ENCODE measurements at regions not wholly inside any gene's neighbourhood (a gene's known extent, or its start where the extent isn't known, plus 50 kb on each side); places are given as distances from the start of the nearest gene placed in this dataset.
"Not testable (repeated sequence)": the region's sequence is repeated elsewhere in the genome, so short reads cannot be mapped to it uniquely, and the experiment has no call there.

GRCh38 chr6:120805276-120805675, 529.0 kb downstream of the TBC1D32 start:
- DNase-seq (ENCODE audit: low read depth in 2 of 2), result no peak

- no peak for DNase-seq (ENCODE audit: low read depth in 2 of 2)
These were observed 529.7 kb downstream of the TBC1D32 start for GRCh38 chr6:120804612-120805011.

GRCh38 chr6:120786682-120787081, 547.6 kb downstream of the TBC1D32 start:
- no peak for DNase-seq (ENCODE audit: low read depth in 2 of 2)

- no peak for DNase-seq (ENCODE audit: low read depth in 2 of 2)
These were observed 548.0 kb downstream of the TBC1D32 start for GRCh38 chr6:120786256-120786655.

- no peak for DNase-seq (ENCODE audit: low read depth in 2 of 2)
These were observed 548.7 kb downstream of the TBC1D32 start for GRCh38 chr6:120785459-120786086.

- no peak for DNase-seq (ENCODE audit: low read depth in 2 of 2)
These were observed 554.8 kb downstream of the TBC1D32 start for GRCh38 chr6:120779441-120779840.

GRCh38 chr6:120775698-120776097, 558.6 kb downstream of the TBC1D32 start:
- no peak for DNase-seq (ENCODE audit: low read depth in 2 of 2)

- DNase-seq (ENCODE audit: low read depth in 2 of 2), result no peak
These were observed 560.0 kb downstream of the TBC1D32 start for GRCh38 chr6:120774275-120774674.

- no peak for DNase-seq (ENCODE audit: low read depth in 2 of 2)
These were observed 563.3 kb downstream of the TBC1D32 start for GRCh38 chr6:120771019-120771418.

- DNase-seq (ENCODE audit: low read depth in 2 of 2), result no peak
These were observed 570.0 kb downstream of the TBC1D32 start for GRCh38 chr6:120764312-120764711.

- DNase-seq (ENCODE audit: low read depth in 2 of 2), result no peak
These were observed 574.7 kb downstream of the TBC1D32 start for GRCh38 chr6:120759570-120759969.

GRCh38 chr6:120748574-120748973, 585.7 kb downstream of the TBC1D32 start:
- DNase-seq (ENCODE audit: low read depth in 2 of 2), result not testable (repeated sequence)

GRCh38 chr6:120736740-120737139, 597.5 kb downstream of the TBC1D32 start:
- no peak for DNase-seq (ENCODE audit: low read depth in 2 of 2)

GRCh38 chr6:120735641-120736040, 598.6 kb downstream of the TBC1D32 start:
- DNase-seq (ENCODE audit: low read depth in 2 of 2), result no peak

GRCh38 chr6:120711255-120711654, 623.0 kb downstream of the TBC1D32 start:
- DNase-seq (ENCODE audit: low read depth in 2 of 2), result no peak

- DNase-seq (ENCODE audit: low read depth in 2 of 2), result no peak
These were observed 634.3 kb downstream of the TBC1D32 start for GRCh38 chr6:120700001-120700400.

- no peak for DNase-seq (ENCODE audit: low read depth in 2 of 2)
These were observed 647.8 kb downstream of the TBC1D32 start for GRCh38 chr6:120686492-120686891.

GRCh38 chr6:120682145-120682544, 652.1 kb downstream of the TBC1D32 start:
- no peak for DNase-seq (ENCODE audit: low read depth in 2 of 2)

GRCh38 chr6:120681204-120681603, 653.1 kb downstream of the TBC1D32 start:
- DNase-seq (ENCODE audit: low read depth in 2 of 2), result no peak

- no peak for DNase-seq (ENCODE audit: low read depth in 2 of 2)
These were observed 658.4 kb downstream of the TBC1D32 start for GRCh38 chr6:120675886-120676285.

- DNase-seq (ENCODE audit: low read depth in 2 of 2), result no peak
These were observed 662.8 kb downstream of the TBC1D32 start for GRCh38 chr6:120671519-120671918.

- no peak for DNase-seq (ENCODE audit: low read depth in 2 of 2)
These were observed 681.8 kb downstream of the TBC1D32 start for GRCh38 chr6:120652506-120652905.

- no peak for DNase-seq (ENCODE audit: low read depth in 2 of 2)
These were observed 685.6 kb downstream of the TBC1D32 start for GRCh38 chr6:120648713-120649112.

GRCh38 chr6:120646101-120646500, 688.2 kb downstream of the TBC1D32 start:
- DNase-seq (ENCODE audit: low read depth in 2 of 2), result no peak
